Brain microvascular endothelial cell (primary cell): ENCODE measurements at regions not wholly inside any gene's neighbourhood (a gene's known extent, or its start where the extent isn't known, plus 50 kb on each side); places are given as distances from the start of the nearest gene placed in this dataset.

Experiments used
- DNase-seq: peaks from one replicate; pipeline ENCODE4 v3.0.0-alpha.2; 2020
- H3K27ac ChIP-seq: fragments of 250-450 bp; sonication (Bioruptor Pico); 2 replicates; pipeline ENCODE4 v1.5.1; 2020; ENCODE audit warnings: mild to moderate bottlenecking, moderate library complexity
- H3K27me3 ChIP-seq: fragments of 250-450 bp; sonication (Bioruptor Pico); replicated peaks from 2 replicates; pipeline ENCODE4 v1.5.1; 2020; ENCODE audit warnings: mild to moderate bottlenecking
- H3K36me3 ChIP-seq: fragments of 250-450 bp; sonication (Bioruptor Pico); replicated peaks from 2 replicates; pipeline ENCODE4 v1.5.1; 2020; ENCODE audit warnings: mild to moderate bottlenecking
- H3K4me3 ChIP-seq: 2 replicates; pipeline ENCODE4 v1.5.1; 2011; ENCODE audit warnings: low read depth, mild to moderate bottlenecking, control low read depth, low read length, moderate library complexity
- in situ Hi-C: cut with HindIII; loops from 2 replicates; pipeline ENCODE4 v1.10.0; 2017; ENCODE audit warnings: low sequenced_read_pairs, low pct_ligation_motif_present
- TF ChIP-seq, protein P1 (sequence below): IDR thresholded peaks from 2 replicates; pipeline ENCODE4 v1.5.1; 2011; ENCODE audit warnings: low read depth, mild to moderate bottlenecking, moderate library complexity, low read length, control low read depth, inconsistent platforms; ENCODE audit errors: missing control alignments

GRCh38 chr2:19712850-19713249 lies 188.9 kb downstream of the TTC32 start:
- in situ Hi-C loops, result no loop called here
- TF ChIP-seq, protein P1, sequence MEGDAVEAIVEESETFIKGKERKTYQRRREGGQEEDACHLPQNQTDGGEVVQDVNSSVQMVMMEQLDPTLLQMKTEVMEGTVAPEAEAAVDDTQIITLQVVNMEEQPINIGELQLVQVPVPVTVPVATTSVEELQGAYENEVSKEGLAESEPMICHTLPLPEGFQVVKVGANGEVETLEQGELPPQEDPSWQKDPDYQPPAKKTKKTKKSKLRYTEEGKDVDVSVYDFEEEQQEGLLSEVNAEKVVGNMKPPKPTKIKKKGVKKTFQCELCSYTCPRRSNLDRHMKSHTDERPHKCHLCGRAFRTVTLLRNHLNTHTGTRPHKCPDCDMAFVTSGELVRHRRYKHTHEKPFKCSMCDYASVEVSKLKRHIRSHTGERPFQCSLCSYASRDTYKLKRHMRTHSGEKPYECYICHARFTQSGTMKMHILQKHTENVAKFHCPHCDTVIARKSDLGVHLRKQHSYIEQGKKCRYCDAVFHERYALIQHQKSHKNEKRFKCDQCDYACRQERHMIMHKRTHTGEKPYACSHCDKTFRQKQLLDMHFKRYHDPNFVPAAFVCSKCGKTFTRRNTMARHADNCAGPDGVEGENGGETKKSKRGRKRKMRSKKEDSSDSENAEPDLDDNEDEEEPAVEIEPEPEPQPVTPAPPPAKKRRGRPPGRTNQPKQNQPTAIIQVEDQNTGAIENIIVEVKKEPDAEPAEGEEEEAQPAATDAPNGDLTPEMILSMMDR, result no peak
- Histone ChIP-seq H3K27ac (no peak overlapping the region), H3K36me3 (no peaks in the 10 kb centered on the region), H3K4me3 (no peak overlapping the region), H3K27me3 (no peaks in the 10 kb centered on the region)
- no peak for DNase-seq

- peak; percentile 98 for DNase-seq
- in situ Hi-C loops, result no loop called here
- TF ChIP-seq, protein P1, result no peak
- peak overlapping the region; percentile 71 for H3K27ac ChIP-seq
- H3K4me3 ChIP-seq, result no peak overlapping the region
- no peaks in the 10 kb centered on the region for H3K36me3 ChIP-seq
- H3K27me3 ChIP-seq, result no peaks in the 10 kb centered on the region
Measured at GRCh38 chr2:19711470-19712372, 190.1 kb downstream of the TTC32 start.

GRCh38 chr2:19710230-19710629 lies 191.6 kb downstream of the TTC32 start:
- DNase-seq, result no peak
- H3K27ac ChIP-seq, result no peak overlapping the region

DNA sequence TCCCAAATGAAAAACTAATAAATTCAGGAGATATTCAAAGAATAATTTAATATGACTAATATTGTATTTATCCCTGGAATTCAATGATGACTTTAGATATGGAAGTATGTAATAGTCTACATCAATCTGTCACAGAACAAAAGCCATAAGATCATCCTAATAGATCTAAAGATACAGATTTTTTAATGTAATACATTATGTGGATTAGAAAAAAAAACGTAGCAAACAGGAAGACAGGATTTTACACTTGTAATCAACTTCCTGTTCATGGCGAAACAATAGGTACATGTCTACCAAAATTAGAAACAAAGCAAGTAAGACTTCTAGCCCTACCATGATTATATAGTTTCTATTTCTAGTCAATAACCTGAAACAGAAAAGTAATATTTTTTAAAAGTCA lies 192.2 kb downstream of the TTC32 start:
- no peaks in the 10 kb centered on the region for H3K27me3 ChIP-seq
- TF ChIP-seq, protein P1, result no peak
- DNase-seq, result no peak
- no peak overlapping the region for H3K4me3 ChIP-seq
- H3K27ac ChIP-seq, result no peak overlapping the region
- no peaks in the 10 kb centered on the region for H3K36me3 ChIP-seq
- in situ Hi-C loops, result no loop called here

More at GRCh38 chr2:19710230-19710629, 191.6 kb downstream of the TTC32 start:
- Histone ChIP-seq H3K27me3 (no peaks in the 10 kb centered on the region), H3K4me3 (no peak overlapping the region), H3K36me3 (no peaks in the 10 kb centered on the region)
- TF ChIP-seq, protein P1, result no peak
- in situ Hi-C loops, result no loop called here

- Histone ChIP-seq H3K36me3 (no peaks in the 10 kb centered on the region), H3K27me3 (no peaks in the 10 kb centered on the region), H3K4me3 (no peak overlapping the region), H3K27ac (no peak overlapping the region)
- DNase-seq, result no peak
- TF ChIP-seq, protein P1, result no peak
- in situ Hi-C loops, result no loop called here
Measured at GRCh38 chr2:19708776-19709175, 193.0 kb downstream of the TTC32 start.
